SW 1271 (cell line): ENCODE measurements at regions not wholly inside any gene's neighbourhood (a gene's known extent, or its start where the extent isn't known, plus 50 kb on each side); places are given as distances from the start of the nearest gene placed in this dataset.

Experiments used
- DNase-seq, 2 experiments: peaks; one replicate each; lab custom pipeline; 2025; lab: John Stamatoyannopoulos, UW

GRCh38 chr7:136174477-136175125 lies 197.4 kb upstream of the MTPN start:
- DNase-seq, result no peak

- DNase-seq, result no peak
Observed at GRCh38 chr7:136173874-136174273, 196.7 kb upstream of the MTPN start.

GRCh38 chr7:136171233-136171632 lies 194.1 kb upstream of the MTPN start:
- no peak for DNase-seq

- DNase-seq, result no peak
Observed at GRCh38 chr7:136168821-136169220, 191.7 kb upstream of the MTPN start.

GRCh38 chr7:136167991-136168390 lies 190.8 kb upstream of the MTPN start:
- no peak for DNase-seq

GRCh38 chr7:136166521-136166920 lies 189.4 kb upstream of the MTPN start:
- no peak for DNase-seq

GRCh38 chr7:136163340-136163801 lies 186.2 kb upstream of the MTPN start:
- DNase-seq, result no peak

- DNase-seq, result no peak
Observed at GRCh38 chr7:136150311-136150710, 173.2 kb upstream of the MTPN start.

GRCh38 chr7:136148920-136149319 lies 171.8 kb upstream of the MTPN start:
- DNase-seq, result no peak

- no peak for DNase-seq
Observed at GRCh38 chr7:136146925-136147324, 169.8 kb upstream of the MTPN start.

- DNase-seq, result no peak
Observed at GRCh38 chr7:136144182-136144581, 167.0 kb upstream of the MTPN start.

GRCh38 chr7:136143271-136143670 lies 166.1 kb upstream of the MTPN start:
- no peak for DNase-seq

- DNase-seq, result no peak
Observed at GRCh38 chr7:136142583-136142982, 165.4 kb upstream of the MTPN start.

GRCh38 chr7:136140469-136140868 lies 163.3 kb upstream of the MTPN start:
- DNase-seq, result no peak

GRCh38 chr7:136139417-136139816 lies 162.3 kb upstream of the MTPN start:
- no peak for DNase-seq

GRCh38 chr7:136138991-136139390 lies 161.8 kb upstream of the MTPN start:
- DNase-seq, result no peak

- no peak for DNase-seq
Observed at GRCh38 chr7:136136906-136137454, 159.8 kb upstream of the MTPN start.

GRCh38 chr7:136134503-136134902 lies 157.3 kb upstream of the MTPN start:
- no peak for DNase-seq

- no peak for DNase-seq
Observed at GRCh38 chr7:136133551-136133950, 156.4 kb upstream of the MTPN start.

- DNase-seq, result no peak
Observed at GRCh38 chr7:136131304-136131630, 154.1 kb upstream of the MTPN start.

GRCh38 chr7:136130511-136131303 lies 153.5 kb upstream of the MTPN start:
- DNase-seq, result no peak

- no peak for DNase-seq
Observed at GRCh38 chr7:136128050-136128449, 150.9 kb upstream of the MTPN start.

GRCh38 chr7:136123352-136123751 lies 146.2 kb upstream of the MTPN start:
- DNase-seq, result no peak
